Memory B cell (primary cell): ENCODE measurements at regions not wholly inside any gene's neighbourhood (a gene's known extent, or its start where the extent isn't known, plus 50 kb on each side); places are given as distances from the start of the nearest gene placed in this dataset.

Source experiments
- ATAC-seq: fragments of 150-1000 bp; cut with Tn5 transposase; 2 replicates; pipeline ENCODE4 v1.10.0; 2021; ENCODE audit warnings: low read depth, mild to moderate bottlenecking, moderate library complexity
- DNase-seq, 2 donors: peaks; one replicate each; pipeline ENCODE4 v3.0.0; 2022; ENCODE audit warnings: low spot score in 2 of 2
- H3K27ac Mint-ChIP-seq: one replicate; pipeline ENCODE4 v1.8.0; 2022; ENCODE audit warnings: mild to moderate bottlenecking, moderate library complexity, mixed read lengths
- H3K27me3 Mint-ChIP-seq: one replicate; pipeline ENCODE4 v1.8.0; 2022; ENCODE audit warnings: mixed read lengths
- H3K36me3 Mint-ChIP-seq: one replicate; pipeline ENCODE4 v1.8.0; 2022; ENCODE audit warnings: mild to moderate bottlenecking, mixed read lengths
- H3K4me1 Mint-ChIP-seq: one replicate; pipeline ENCODE4 v1.8.0; 2022; ENCODE audit warnings: mixed read lengths
- H3K4me3 Mint-ChIP-seq: one replicate; pipeline ENCODE4 v1.8.0; 2022; ENCODE audit warnings: mild to moderate bottlenecking, moderate library complexity, mixed read lengths
- H3K9me3 Mint-ChIP-seq: one replicate; pipeline ENCODE4 v1.8.0; 2022; ENCODE audit warnings: mixed read lengths

DNA sequence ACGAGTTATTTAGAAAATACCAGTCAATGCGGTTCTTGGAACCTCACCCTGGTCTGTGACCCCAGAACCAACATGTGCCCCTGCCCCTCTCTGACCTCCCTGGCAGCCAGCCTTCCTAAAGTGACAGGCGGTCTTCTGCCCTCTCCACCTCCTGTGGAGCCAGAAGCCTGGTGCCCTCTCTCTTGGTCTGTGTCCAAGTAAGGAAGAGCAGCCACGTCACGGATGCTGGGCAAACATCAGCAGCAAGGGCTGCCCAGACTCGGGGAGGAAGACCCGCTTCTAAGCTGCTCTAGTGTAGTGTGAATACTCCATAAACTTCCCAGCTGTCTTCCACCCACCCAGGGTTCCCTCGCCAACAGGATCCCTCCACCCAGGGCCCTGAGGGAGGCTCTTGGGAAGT, 272.4 kb downstream of the BMP7 start:
- DNase-seq (no peak), ATAC-seq (no peak)
- H3K9me3 Mint-ChIP-seq = peaks cover 2% of the 10 kb centered on the region
- no peaks in the 10 kb centered on the region for H3K27me3 Mint-ChIP-seq
- H3K27ac Mint-ChIP-seq = no peak overlapping the region
- no peak overlapping the region for H3K4me3 Mint-ChIP-seq
- H3K36me3 Mint-ChIP-seq = no peaks in the 10 kb centered on the region
- no peaks in the 10 kb centered on the region for H3K4me1 Mint-ChIP-seq

GRCh38 chr20:56995149-56995548, 271.3 kb downstream of the BMP7 start:
- ATAC-seq (no peak), DNase-seq (no peak)
- H3K4me1 Mint-ChIP-seq = no peaks in the 10 kb centered on the region
- no peak overlapping the region for H3K4me3 Mint-ChIP-seq
- peaks cover 3% of the 10 kb centered on the region for H3K9me3 Mint-ChIP-seq
- no peaks in the 10 kb centered on the region for H3K27me3 Mint-ChIP-seq
- H3K27ac Mint-ChIP-seq = no peak overlapping the region
- no peaks in the 10 kb centered on the region for H3K36me3 Mint-ChIP-seq

GRCh38 chr20:56995635-56996075, 270.8 kb downstream of the BMP7 start:
- no peak for DNase-seq
- H3K27ac Mint-ChIP-seq = no peak overlapping the region
- H3K9me3 Mint-ChIP-seq = peaks cover 3% of the 10 kb centered on the region
- H3K4me1 Mint-ChIP-seq = no peaks in the 10 kb centered on the region
- no peaks in the 10 kb centered on the region for H3K27me3 Mint-ChIP-seq
- no peaks in the 10 kb centered on the region for H3K36me3 Mint-ChIP-seq
- ATAC-seq = no peak
- no peak overlapping the region for H3K4me3 Mint-ChIP-seq

DNA sequence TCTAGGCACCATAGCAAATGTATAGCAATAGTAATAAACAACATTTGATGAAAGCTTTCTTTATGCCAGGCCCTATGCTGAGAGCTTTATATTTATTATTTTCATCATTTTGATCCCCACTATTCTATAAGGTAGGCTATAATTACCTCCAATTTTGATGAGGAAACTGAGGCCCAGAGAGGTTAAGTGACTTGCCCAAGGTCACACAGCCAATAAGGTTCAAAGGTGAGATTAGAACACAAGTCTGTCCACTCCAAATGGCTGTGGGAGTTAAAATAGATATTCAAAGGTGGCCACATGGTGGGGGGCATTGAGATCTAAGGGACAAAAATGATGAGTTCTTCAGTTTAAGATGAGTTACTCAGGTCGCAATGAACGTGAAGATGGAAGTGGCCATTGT, 269.9 kb downstream of the BMP7 start:
- Mint-ChIP-seq H3K36me3 (no peaks in the 10 kb centered on the region), H3K9me3 (peaks cover 3% of the 10 kb centered on the region), H3K27ac (no peak overlapping the region), H3K4me1 (no peaks in the 10 kb centered on the region), H3K4me3 (no peak overlapping the region), H3K27me3 (no peaks in the 10 kb centered on the region)
- no peak for ATAC-seq
- DNase-seq = no peak

DNA sequence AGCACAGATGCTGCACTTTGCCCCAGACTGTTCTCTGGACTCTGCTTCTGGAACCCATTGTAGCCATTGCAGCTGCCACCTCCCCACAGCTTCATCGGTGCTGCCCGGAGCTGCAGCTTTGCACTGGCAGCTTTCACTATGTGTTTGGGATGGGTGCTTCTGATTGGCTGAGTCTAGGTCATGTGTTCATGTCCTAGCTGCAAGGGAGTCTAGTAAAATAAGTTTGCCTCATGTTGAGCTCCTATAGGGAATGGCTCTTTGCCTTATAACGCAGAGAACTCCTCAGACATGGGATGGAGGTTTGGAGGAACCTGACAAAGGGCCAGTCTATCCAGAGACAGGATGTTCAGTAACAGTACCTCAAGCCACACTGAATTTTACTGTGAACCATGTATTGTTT, 268.0 kb downstream of the BMP7 start:
- no peak for ATAC-seq
- Mint-ChIP-seq H3K4me1 (no peaks in the 10 kb centered on the region), H3K9me3 (peaks cover 3% of the 10 kb centered on the region), H3K4me3 (no peak overlapping the region), H3K36me3 (no peaks in the 10 kb centered on the region), H3K27me3 (no peaks in the 10 kb centered on the region), H3K27ac (no peak overlapping the region)
- DNase-seq = no peak

DNA sequence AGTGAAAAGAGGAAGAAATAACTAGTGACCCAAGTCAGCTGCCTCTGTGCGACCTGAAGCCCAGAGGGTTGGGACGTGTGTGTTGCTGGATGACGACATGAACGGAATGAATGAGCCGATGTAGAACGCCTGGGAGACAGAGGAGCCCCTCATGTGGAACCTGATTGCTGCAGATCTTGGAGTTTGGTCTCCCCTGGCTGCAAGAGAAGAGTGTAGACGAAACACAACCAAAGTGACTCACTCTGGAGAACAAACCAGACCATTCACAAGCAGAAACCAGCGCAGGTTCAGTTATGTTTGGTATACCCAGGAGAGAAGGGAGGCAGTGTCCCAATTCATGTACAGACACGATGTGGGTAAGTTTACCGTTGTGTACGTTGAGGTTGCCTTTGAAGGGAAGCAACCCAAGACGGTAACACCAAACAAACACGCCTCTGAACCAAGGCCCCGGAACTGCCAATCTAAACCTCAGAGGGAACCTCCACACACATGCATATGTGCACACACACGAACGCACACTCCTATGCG, 265.9 kb downstream of the BMP7 start:
- H3K27me3 Mint-ChIP-seq = peaks cover 2% of the 10 kb centered on the region
- no peaks in the 10 kb centered on the region for H3K4me1 Mint-ChIP-seq
- no peak overlapping the region for H3K27ac Mint-ChIP-seq
- H3K36me3 Mint-ChIP-seq = no peaks in the 10 kb centered on the region
- DNase-seq = no peak
- ATAC-seq = no peak
- no peak overlapping the region for H3K4me3 Mint-ChIP-seq
- H3K9me3 Mint-ChIP-seq = peaks cover 3% of the 10 kb centered on the region

GRCh38 chr20:57001126-57001767, 265.2 kb downstream of the BMP7 start:
- DNase-seq (no peak), ATAC-seq (no peak)
- H3K27ac Mint-ChIP-seq = no peak overlapping the region
- no peaks in the 10 kb centered on the region for H3K4me1 Mint-ChIP-seq
- H3K27me3 Mint-ChIP-seq = peaks cover 2% of the 10 kb centered on the region
- H3K36me3 Mint-ChIP-seq = no peaks in the 10 kb centered on the region
- no peak overlapping the region for H3K4me3 Mint-ChIP-seq
- H3K9me3 Mint-ChIP-seq = peaks cover 3% of the 10 kb centered on the region

DNA sequence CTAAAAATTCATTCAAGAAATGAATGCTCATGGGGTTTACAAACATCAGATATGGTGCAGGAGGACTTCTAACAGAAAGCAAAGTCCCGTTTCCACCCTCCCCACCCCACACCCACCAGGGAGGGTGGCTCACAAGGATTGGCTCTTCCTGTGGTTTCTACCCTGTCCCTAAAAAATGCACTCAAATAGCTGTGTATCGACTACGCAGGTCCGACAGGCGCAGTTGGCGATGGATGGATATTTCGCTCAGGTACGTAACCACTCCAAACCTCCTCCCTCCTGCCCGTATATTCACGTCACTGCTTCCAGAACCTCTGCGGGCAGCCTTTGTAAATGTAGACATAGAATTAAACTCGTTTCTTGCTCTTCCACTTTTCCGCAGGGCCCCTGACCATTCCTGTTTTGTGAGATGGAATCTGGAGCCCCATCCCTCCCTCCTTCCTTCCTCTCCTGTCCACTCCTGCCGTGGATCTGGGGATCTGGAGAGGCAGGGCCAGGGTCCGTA, 264.3 kb downstream of the BMP7 start:
- H3K27me3 Mint-ChIP-seq = peaks cover 4% of the 10 kb centered on the region
- no peaks in the 10 kb centered on the region for H3K4me1 Mint-ChIP-seq
- no peaks in the 10 kb centered on the region for H3K36me3 Mint-ChIP-seq
- H3K27ac Mint-ChIP-seq = no peak overlapping the region
- DNase-seq (no peak), ATAC-seq (no peak)
- H3K4me3 Mint-ChIP-seq = no peak overlapping the region
- peaks cover 3% of the 10 kb centered on the region for H3K9me3 Mint-ChIP-seq

DNA sequence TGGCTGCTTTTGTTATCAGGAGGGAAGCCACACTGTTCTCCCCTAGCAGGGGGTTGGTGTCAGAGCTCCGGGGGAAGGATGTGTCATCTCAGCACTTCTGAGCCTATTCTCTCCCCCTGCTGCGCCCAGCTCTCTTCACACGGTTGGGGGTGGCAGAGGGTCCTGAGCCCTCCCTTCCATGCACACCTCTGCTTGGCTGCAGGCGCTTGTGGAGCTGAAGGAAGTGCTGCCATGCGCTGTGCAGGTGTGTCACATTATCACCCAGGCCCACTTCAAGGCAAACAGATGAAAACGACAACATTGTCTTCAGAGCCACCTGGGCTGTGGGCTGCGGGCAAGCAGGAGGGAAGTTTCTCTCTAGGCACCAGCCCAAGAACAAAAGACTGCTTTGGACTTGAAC, 263.4 kb downstream of the BMP7 start:
- DNase-seq (no peak), ATAC-seq (no peak)
- Mint-ChIP-seq H3K4me3 (no peak overlapping the region), H3K9me3 (peaks cover 3% of the 10 kb centered on the region), H3K27me3 (peaks cover 4% of the 10 kb centered on the region), H3K27ac (no peak overlapping the region), H3K36me3 (no peaks in the 10 kb centered on the region), H3K4me1 (no peaks in the 10 kb centered on the region)

- DNase-seq = no peak
These were observed 262.0 kb downstream of the BMP7 start for GRCh38 chr20:57004416-57004815.

DNA sequence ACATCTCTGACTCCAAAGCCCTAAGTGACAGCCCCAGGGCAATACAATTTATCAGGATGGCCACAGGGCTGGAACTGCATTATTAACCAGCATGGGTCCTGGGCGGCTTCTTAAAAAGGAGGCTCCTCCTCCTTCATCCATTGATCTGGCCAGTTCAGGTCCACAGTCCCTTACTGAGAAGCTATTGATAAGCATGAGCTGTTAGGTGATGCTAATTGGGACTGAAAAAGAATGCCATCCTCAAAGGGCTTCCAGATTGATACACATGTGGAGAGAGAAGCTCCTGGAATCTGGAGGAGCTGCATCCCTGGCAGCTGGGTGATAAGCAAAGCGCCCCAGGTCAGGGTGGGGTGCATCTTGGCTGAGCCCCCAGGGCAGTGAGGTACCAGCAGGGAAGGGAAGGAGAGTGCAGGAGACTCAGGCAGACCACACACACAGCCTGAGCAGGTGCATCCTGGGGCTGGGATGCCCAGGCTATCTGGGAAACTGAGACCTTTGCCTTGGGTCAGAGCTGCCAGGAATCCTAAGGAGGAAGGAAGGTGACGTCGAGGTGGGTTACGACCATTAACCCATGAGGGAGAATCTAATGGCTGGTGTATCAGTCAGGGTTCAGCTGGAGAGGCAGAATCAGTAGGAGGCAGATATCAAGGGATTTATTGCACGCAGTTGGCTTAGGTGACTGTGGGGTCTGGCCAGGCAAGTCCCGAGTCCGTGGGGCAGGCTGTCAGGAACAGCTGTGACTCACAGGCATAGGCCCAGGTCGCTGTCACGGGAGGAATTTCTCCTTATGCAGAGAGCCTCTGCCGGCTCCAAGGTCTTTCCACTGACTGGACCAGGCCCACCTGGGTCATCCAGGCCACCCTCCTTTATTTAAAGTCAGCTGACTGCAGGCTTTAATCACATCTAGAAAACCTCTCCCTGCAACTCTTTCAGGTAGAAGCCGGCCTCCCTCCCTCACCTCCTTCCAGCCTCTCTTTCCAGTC, 261.2 kb downstream of the BMP7 start:
- Mint-ChIP-seq H3K36me3 (no peaks in the 10 kb centered on the region), H3K27ac (no peak overlapping the region), H3K4me3 (no peak overlapping the region), H3K9me3 (no peaks in the 10 kb centered on the region), H3K27me3 (peaks cover 4% of the 10 kb centered on the region), H3K4me1 (no peaks in the 10 kb centered on the region)
- DNase-seq (no peak), ATAC-seq (no peak)

More at GRCh38 chr20:57004416-57004815, 262.0 kb downstream of the BMP7 start:
- Mint-ChIP-seq H3K9me3 (no peaks in the 10 kb centered on the region), H3K36me3 (no peaks in the 10 kb centered on the region), H3K4me1 (no peaks in the 10 kb centered on the region), H3K27ac (no peak overlapping the region), H3K4me3 (no peak overlapping the region), H3K27me3 (peaks cover 4% of the 10 kb centered on the region)
- no peak for ATAC-seq

DNA sequence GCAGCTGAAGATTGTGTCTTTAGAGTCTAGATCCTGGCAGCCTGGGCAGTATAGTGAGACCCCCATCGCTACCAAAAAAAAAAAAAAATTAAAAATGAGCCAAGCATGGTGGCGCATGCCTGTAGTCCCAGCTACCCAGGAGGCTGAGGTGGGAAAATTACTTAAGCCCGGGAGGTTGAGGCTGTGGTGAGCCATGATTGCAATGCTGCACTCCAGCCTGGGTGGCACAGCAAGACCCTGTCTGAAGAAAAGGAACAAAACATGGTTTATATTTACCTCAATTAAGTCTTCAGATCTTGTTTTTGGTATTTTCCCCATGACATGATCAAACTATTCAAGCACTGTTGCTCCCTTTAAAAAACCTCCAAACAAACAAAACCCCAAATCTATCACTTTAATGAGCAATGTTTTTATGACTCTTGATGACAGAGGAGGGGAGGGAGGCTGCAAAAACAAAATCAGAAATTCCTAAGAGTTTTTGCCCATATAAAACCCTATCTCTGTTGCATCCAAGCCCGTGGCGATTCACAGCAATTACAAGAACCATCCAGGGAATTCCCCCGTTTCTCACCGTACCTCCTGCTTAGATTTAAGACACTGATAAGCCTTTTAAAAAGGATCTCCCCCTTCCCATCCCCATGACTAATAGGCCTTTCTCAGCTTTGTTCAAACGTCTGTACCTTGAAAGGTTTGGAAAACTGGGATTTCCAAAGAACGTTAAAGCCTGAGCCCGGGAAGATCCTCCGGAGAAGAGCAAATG, 259.9 kb downstream of the BMP7 start:
- Mint-ChIP-seq H3K36me3 (no peaks in the 10 kb centered on the region), H3K9me3 (no peaks in the 10 kb centered on the region), H3K4me3 (no peak overlapping the region), H3K4me1 (no peaks in the 10 kb centered on the region), H3K27ac (no peak overlapping the region), H3K27me3 (peaks cover 4% of the 10 kb centered on the region)
- no peak for DNase-seq
- no peak for ATAC-seq

GRCh38 chr20:57007171-57007540, 259.3 kb downstream of the BMP7 start:
- ATAC-seq = no peak
- no peaks in the 10 kb centered on the region for H3K36me3 Mint-ChIP-seq
- H3K4me1 Mint-ChIP-seq = no peaks in the 10 kb centered on the region
- no peak for DNase-seq
- H3K27me3 Mint-ChIP-seq = peaks cover 4% of the 10 kb centered on the region
- no peak overlapping the region for H3K4me3 Mint-ChIP-seq
- no peaks in the 10 kb centered on the region for H3K9me3 Mint-ChIP-seq
- no peak overlapping the region for H3K27ac Mint-ChIP-seq

DNA sequence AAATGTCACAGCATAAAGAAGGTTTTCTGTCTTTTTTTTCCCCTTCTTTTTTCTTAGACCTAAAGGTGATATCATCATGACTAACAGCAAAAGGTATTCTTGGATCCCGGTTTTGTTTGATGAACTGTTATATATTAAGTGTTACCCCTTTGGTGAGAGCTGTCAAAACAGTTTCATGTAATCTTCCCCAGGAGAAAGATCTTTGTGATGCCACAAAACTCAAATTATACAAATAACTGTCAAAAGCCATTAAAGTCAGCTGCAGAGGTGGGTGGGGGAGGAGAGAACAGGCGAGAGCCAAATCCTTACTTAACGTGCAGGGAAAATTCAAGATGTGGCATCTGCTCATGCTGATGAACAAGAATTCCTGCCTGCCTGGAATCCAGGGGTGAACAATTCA, 258.2 kb downstream of the BMP7 start:
- H3K4me3 Mint-ChIP-seq = no peak overlapping the region
- no peaks in the 10 kb centered on the region for H3K9me3 Mint-ChIP-seq
- H3K4me1 Mint-ChIP-seq = no peaks in the 10 kb centered on the region
- no peak overlapping the region for H3K27ac Mint-ChIP-seq
- DNase-seq (no peak), ATAC-seq (no peak)
- H3K36me3 Mint-ChIP-seq = no peaks in the 10 kb centered on the region
- H3K27me3 Mint-ChIP-seq = peaks cover 4% of the 10 kb centered on the region
